NCI-H2227 (cell line): ENCODE measurements at regions not wholly inside any gene's neighbourhood (a gene's known extent, or its start where the extent isn't known, plus 50 kb on each side); places are given as distances from the start of the nearest gene placed in this dataset.
"Not testable (repeated sequence)": the region's sequence is repeated elsewhere in the genome, so short reads cannot be mapped to it uniquely, and the experiment has no call there.

Experiments
- DNase-seq: peaks from one replicate; lab custom pipeline; 2025; ENCODE audit not compliant: unreplicated experiment; lab: John Stamatoyannopoulos, UW

- no peak for DNase-seq
Measured at GRCh38 chr3:99586701-99587100, 51.7 kb upstream of the COL8A1 start.

GRCh38 chr3:99579965-99580364, 58.4 kb upstream of the COL8A1 start:
- DNase-seq, result no peak

GRCh38 chr3:99579246-99579645, 59.1 kb upstream of the COL8A1 start:
- DNase-seq, result no peak

GRCh38 chr3:99578339-99578970, 59.9 kb upstream of the COL8A1 start:
- DNase-seq, result no peak

GRCh38 chr3:99576904-99577559, 61.4 kb upstream of the COL8A1 start:
- no peak for DNase-seq

GRCh38 chr3:99575683-99576082, 62.7 kb upstream of the COL8A1 start:
- DNase-seq, result no peak

- DNase-seq, result no peak
Measured at GRCh38 chr3:99570061-99570460, 68.3 kb upstream of the COL8A1 start.

- DNase-seq, result no peak
Measured at GRCh38 chr3:99568663-99569335, 69.6 kb upstream of the COL8A1 start.

GRCh38 chr3:99565331-99565730, 73.1 kb upstream of the COL8A1 start:
- no peak for DNase-seq

- DNase-seq, result no peak
Measured at GRCh38 chr3:99562990-99563607, 75.3 kb upstream of the COL8A1 start.

- DNase-seq, result no peak
Measured at GRCh38 chr3:99562138-99562537, 76.3 kb upstream of the COL8A1 start.

- DNase-seq, result no peak
Measured at GRCh38 chr3:99561056-99561455, 77.3 kb upstream of the COL8A1 start.

- no peak for DNase-seq
Measured at GRCh38 chr3:99559196-99559595, 79.2 kb upstream of the COL8A1 start.

- not testable (repeated sequence) for DNase-seq
Measured at GRCh38 chr3:99555885-99556284, 82.5 kb upstream of the COL8A1 start.

GRCh38 chr3:99551520-99551919, 86.9 kb upstream of the COL8A1 start:
- DNase-seq, result no peak

GRCh38 chr3:99549957-99550603, 88.3 kb upstream of the COL8A1 start:
- DNase-seq, result no peak

GRCh38 chr3:99549220-99549619, 89.2 kb upstream of the COL8A1 start:
- no peak for DNase-seq

GRCh38 chr3:99548674-99549073, 89.7 kb upstream of the COL8A1 start:
- no peak for DNase-seq

GRCh38 chr3:99545941-99546580, 92.3 kb upstream of the COL8A1 start:
- DNase-seq, result no peak

- no peak for DNase-seq
Measured at GRCh38 chr3:99544786-99545281, 93.6 kb upstream of the COL8A1 start.

GRCh38 chr3:99543796-99544195, 94.6 kb upstream of the COL8A1 start:
- DNase-seq, result no peak
